Keratinocyte (primary cell): ENCODE measurements at regions not wholly inside any gene's neighbourhood (a gene's known extent, or its start where the extent isn't known, plus 50 kb on each side); places are given as distances from the start of the nearest gene placed in this dataset.

Experiments
- EZH2 ChIP-seq: IDR thresholded peaks from one replicate; pipeline ENCODE4 v1.6.1; 2012; ENCODE audit warnings: inconsistent platforms, mild to moderate bottlenecking, low read length, moderate library complexity
- TF ChIP-seq, protein P1 (sequence below), 3 experiments: IDR thresholded peaks in 1 of 3; conservative IDR thresholded peaks in 1 of 3; optimal IDR thresholded peaks in 1 of 3; 2 replicates in 2 of 3; 3 replicates in 1 of 3; pipeline versions ENCODE3 to v1.5.1; 2011; ENCODE audit warnings: low read length in 3 of 3, mild to moderate bottlenecking in 3 of 3, moderate library complexity in 2 of 3, control low read depth in 1 of 3, inconsistent platforms in 1 of 3; ENCODE audit not compliant: insufficient read depth in 2 of 3; ENCODE audit errors: extremely low read depth in 1 of 3

DNA sequence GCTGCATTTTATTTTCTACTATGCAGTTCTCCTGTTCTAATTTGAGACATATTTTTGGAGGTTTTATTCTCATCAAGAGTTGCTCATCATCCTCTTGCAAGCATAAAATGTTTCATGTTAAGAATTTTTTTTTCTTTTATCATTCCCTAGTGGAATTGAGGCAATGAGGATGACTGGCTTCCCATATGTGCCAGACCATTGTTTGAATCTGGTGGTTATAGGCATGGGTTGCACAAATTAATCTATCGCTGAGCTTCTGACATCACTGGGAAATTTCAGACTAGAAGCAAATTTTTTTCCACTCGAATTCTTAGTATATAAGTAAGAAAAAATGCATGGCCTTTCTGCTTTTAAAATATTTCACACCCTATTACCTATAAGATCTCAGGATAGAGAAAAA is 279.1 kb upstream of the PLSCR5 start:
- TF ChIP-seq, protein P1, sequence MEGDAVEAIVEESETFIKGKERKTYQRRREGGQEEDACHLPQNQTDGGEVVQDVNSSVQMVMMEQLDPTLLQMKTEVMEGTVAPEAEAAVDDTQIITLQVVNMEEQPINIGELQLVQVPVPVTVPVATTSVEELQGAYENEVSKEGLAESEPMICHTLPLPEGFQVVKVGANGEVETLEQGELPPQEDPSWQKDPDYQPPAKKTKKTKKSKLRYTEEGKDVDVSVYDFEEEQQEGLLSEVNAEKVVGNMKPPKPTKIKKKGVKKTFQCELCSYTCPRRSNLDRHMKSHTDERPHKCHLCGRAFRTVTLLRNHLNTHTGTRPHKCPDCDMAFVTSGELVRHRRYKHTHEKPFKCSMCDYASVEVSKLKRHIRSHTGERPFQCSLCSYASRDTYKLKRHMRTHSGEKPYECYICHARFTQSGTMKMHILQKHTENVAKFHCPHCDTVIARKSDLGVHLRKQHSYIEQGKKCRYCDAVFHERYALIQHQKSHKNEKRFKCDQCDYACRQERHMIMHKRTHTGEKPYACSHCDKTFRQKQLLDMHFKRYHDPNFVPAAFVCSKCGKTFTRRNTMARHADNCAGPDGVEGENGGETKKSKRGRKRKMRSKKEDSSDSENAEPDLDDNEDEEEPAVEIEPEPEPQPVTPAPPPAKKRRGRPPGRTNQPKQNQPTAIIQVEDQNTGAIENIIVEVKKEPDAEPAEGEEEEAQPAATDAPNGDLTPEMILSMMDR (optimal IDR thresholded peaks at IDR 0.05 in 1 of 3, IDR thresholded peaks at IDR 0.05 in 1 of 3, conservative IDR thresholded peaks at IDR 0.05 in 1 of 3; ENCODE audit: extremely low read depth in 1 of 3, insufficient read depth in 2 of 3, low read length in 3 of 3) = no peak
- no peak for TF ChIP-seq EZH2
